Activated CD8-positive, alpha-beta memory T cell treated with anti-CD3 and anti-CD28 coated beads for 36 hours (primary cell): ENCODE measurements at regions not wholly inside any gene's neighbourhood (a gene's known extent, or its start where the extent isn't known, plus 50 kb on each side); places are given as distances from the start of the nearest gene placed in this dataset.
"Not testable (repeated sequence)": the region's sequence is repeated elsewhere in the genome, so short reads cannot be mapped to it uniquely, and the experiment has no call there.

Source experiments
- CTCF ChIA-PET: fragments of 350-600 bp; sonication (Branson Sonifier 250); formaldehyde crosslinking; loops from one replicate; lab custom pipeline; 2021; ENCODE audit warnings: antibody characterized with exemption; lab: Charles Lee
- POLR2A ChIA-PET: fragments of 350-600 bp; sonication (Branson Sonifier 250); formaldehyde crosslinking; loops from one replicate; lab custom pipeline; 2021; ENCODE audit warnings: antibody characterized with exemption; lab: Charles Lee

DNA sequence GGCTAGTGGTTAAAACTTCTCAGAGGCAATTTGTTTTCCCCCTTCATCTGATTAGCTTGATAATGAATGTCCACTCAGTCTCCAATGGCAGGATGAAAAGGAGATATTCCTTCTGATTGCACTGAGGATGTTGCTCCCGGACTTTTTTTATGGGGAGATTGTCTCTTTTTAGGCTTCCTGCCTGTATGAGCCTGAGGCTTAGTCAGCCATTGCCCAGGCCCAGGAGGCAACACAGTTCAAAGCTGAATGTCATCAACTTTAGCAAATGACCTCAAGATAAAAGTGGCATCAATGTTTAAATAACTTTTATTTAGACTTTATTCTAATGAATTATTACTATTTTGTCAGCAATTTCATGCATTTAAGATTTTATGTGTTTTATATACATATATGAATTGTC is 162.9 kb upstream of the PTBP2 start:
- ChIA-PET CTCF (no interaction called here), POLR2A (no interaction called here)

DNA sequence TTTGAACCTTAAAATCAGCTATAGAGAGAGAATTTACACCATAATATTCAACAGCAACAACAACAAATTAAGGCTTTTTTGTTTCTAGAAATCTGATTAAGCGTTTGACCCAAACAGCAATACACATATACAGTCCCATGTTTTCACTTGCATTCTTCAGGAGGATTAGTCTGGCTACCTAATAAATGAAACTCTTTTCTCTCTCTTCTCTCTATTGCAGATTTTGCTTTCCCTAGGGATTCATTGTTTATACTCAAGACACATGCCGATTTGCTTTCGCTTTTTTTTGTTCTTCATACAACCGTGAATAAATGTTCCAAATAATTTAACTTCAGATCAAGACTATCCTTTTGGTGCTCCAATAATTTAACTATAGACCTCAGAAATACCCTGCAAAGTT is 162.4 kb upstream of the PTBP2 start:
- CTCF ChIA-PET = no interaction called here
- POLR2A ChIA-PET = no interaction called here

DNA sequence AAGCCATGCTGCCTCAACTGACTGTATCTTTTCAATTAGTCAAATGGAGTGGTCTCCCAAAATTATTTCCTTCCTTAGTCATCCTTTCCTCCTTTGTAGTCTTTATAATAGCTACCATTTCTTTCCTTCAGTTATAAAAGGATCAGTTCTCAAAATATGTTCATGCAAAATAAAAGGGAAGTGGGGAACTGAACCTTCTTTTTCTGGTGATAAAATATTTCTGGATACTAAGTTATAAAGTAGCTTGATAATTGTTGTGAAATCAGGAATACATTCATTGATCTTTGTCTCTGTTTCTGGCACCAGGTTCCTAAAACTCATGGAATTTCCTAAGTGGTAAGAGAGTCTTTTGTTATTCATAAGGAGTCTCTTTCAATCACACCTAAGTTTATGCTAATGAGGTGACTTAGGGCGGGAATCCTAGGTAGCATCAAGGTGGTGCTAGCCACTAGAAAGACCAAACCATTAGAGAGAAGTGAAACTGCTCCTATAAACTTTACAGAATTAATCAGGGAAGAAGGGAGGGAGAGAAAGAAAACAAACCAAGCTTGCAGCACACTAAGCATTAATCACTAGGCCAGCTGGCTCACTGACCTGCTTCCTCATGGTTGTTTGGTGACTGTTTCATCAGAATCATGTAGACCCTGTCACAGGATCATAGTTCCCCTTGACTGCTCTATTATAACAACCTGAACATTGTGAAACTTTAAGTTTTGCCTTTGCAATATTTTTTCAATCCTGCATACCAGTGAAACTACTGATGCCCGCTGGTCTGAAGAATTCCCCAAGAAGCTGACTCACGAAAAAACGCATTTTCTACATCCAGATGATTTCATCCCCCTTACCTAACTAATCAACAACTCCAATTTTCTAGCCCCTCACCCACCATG is 161.6 kb upstream of the PTBP2 start:
- POLR2A ChIA-PET = no interaction called here
- CTCF ChIA-PET = no interaction called here

DNA sequence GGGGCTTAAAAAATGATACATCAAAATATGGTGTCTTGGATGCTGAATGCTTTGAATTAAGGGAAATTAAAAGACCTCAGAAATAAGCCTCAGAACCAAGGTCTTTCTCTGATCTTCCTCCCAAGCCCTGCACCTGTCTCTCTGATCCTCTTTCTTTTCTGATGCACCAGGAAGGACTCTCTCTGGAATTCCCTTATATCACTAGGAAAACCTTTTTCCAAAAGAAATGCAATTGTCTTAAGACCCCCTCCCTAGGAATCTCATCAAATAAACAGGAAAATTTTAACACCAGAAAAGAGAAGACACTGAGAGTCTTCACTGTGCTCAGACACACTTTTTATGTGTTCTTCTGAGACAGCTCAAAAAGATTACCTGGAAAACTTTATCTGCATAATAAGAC is 159.5 kb upstream of the PTBP2 start:
- ChIA-PET POLR2A (no interaction called here), CTCF (no interaction called here)

- CTCF ChIA-PET = interaction anchor here (0.7 kb wide), 1 partner anchor 446 kb away, joined by 5 read pairs; no protein-coding TSS in a partner anchor
- POLR2A ChIA-PET = not testable (repeated sequence)
Measured at GRCh38 chr1:96564401-96564800, 157.2 kb upstream of the PTBP2 start.

- POLR2A ChIA-PET = no interaction called here
Measured at GRCh38 chr1:96565546-96565945, 156.0 kb upstream of the PTBP2 start.

DNA sequence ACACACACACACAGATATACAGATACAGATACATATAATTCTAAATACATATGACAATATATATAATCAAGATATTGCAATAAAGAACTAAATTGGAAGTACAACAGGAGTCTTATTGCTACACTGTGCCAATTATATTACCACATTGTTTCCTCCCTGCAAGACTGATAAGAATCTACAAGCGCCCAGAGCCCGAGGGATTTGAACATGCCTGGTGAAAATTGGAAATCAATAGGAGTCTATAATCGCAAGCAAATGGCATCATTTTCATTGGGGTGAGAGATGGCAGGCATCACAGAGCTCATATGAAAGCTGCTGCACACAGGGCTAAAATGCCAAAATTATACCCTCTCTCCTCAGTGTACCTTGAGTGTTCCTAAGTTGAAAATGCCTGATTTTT is 152.9 kb upstream of the PTBP2 start:
- ChIA-PET POLR2A (no interaction called here), CTCF (no interaction called here)

More at GRCh38 chr1:96565546-96565945, 156.0 kb upstream of the PTBP2 start:
- CTCF ChIA-PET = no interaction called here

- CTCF ChIA-PET = no interaction called here
- POLR2A ChIA-PET = no interaction called here
Measured at GRCh38 chr1:96569288-96569687, 152.3 kb upstream of the PTBP2 start.

DNA sequence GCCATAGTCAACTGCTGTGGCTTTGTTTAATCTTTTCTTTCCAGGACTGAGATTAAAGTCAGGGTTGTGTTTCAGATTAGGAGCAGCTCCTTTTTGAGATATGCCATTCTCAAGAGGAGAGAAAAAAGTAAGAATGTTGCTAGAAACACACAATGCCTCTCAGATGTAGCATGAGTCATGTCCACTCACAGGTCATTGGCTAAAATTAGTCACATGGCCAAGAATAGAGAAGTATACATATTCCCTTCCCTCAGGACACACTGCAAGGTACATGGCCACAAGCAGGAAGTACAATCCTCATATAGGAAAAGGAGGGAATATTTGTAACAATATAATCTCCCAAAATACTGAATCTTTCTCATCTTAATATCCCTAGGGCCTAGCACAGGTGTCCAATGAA is 141.9 kb upstream of the PTBP2 start:
- POLR2A ChIA-PET = no interaction called here
- CTCF ChIA-PET = no interaction called here

DNA sequence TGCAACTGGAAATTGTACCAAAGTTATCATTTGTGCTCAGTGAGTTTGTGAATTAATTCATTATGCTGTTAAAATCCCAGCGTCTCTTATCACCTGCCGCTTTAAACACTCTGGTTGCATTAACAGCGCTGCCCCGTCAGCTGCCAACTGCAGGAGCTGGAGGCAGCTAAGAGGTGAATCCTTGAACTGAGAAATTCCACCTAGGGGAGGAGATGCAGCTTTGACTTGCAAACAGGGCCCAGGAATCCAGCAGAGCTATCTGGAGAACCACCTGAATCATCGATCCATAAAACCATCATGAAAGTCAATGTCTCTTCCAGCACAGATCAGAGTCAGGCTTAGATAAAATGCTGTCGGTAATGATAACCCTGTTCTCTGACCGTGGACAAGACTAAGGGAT is 140.7 kb upstream of the PTBP2 start:
- ChIA-PET CTCF (no interaction called here), POLR2A (interaction anchor here (0.6 kb wide), 1 partner anchor 23 kb away, joined by 6 read pairs; no protein-coding TSS in a partner anchor)

DNA sequence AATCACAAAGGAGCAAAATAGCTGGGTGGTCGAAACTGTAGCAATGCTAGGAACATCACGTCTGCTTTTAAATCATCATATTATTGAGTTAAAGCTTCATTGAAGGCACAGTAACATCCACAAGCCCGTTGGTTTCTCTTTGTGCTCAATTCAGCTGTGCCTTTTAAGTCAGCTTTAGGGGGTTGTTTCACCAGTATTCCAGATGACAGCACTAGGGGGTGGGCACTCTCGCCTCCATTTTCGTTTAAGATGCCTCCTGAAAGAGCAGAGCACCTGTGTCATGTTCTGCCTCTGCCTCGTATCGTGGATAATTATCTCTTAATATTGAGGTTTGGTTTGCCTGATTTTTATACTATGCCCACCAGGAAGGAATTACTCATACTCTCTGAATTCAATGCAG is 139.8 kb upstream of the PTBP2 start:
- ChIA-PET POLR2A (no interaction called here), CTCF (no interaction called here)

GRCh38 chr1:96583903-96584302 is 137.7 kb upstream of the PTBP2 start:
- ChIA-PET CTCF (no interaction called here), POLR2A (no interaction called here)

DNA sequence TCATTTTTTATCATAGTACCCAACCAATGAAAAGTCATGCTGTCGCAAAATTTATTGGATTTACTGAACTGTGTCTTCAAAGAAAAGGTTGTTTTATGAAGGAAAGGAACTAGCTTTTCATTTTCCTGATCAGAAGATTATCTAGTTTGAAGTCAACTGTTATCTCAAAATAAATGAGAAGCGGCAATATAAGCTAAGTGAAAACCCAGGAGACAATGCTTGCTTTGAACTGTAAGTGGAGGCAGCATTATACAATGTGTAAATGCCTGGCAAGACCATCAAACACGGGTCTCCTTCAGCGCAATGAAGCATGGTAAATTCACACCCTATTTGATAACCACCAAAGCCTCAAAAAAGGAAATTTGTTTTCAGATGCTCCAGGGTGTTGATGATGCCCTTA is 134.4 kb upstream of the PTBP2 start:
- POLR2A ChIA-PET = no interaction called here
- CTCF ChIA-PET = no interaction called here

DNA sequence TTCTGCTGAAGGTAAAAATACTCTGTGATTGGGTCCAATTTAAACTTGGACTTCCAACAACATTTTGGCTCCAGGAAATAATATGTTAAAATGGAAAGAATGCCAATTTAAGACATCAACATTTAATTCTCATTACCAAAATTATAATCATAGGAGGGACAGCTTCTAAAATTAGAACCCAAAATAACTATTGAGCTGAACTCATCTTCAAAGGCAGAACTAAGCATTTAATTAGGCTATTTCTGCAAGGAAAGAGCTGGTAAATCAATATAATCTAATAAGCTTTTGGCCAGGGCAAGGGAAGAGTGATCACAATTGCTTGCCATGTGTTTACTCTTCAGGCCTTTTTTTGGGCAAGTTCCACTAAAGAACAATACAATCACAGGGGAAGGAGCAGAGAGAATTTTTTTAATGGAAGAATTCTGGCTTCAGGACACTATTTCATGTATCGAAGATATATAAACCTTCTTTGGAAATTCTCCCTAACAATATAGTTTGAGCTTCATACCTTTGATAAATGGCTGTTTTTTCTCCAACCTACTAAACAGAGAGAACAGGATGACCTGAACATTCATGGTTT is 133.1 kb upstream of the PTBP2 start:
- ChIA-PET CTCF (no interaction called here), POLR2A (no interaction called here)

DNA sequence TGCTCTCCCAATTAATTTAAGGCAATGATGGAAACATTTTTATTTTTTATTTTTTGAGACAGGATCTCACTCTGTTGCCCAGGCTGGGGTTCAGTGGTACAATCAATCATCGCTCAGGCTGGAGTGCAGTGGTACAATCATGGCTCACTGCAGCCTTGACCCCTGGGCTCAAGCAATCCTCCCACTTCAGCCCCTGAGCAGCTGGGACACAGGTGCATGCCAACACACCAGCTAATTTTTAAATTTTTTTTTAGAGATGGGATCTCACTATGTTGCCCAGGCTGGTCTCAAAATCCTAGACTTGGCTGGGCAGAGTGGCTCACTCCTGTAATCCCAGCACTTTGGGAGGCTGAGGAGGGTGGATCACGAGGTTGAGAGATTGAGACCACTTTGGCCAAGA is 126.1 kb upstream of the PTBP2 start:
- POLR2A ChIA-PET, CTCF ChIA-PET: not testable (repeated sequence)

- POLR2A ChIA-PET = no interaction called here
- CTCF ChIA-PET = no interaction called here
Measured at GRCh38 chr1:96596226-96596922, 125.2 kb upstream of the PTBP2 start.

DNA sequence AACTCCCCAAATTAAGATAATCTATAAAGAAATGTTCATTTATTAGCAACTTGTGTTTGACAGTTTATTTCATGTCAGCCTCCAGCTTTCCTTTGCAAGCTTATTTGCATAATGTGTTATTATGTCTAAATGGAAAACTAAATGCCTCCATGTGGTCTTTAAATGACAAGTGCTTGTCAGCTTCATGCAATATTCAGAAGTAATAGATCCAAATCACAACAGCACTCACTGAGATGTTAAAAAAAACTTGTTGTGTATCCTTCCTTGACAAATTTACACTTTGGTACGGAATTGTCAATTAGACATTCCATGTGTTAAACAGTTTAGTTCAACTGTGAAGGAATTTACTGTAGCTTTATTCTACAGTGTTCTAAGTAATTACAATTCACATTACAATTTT is 124.4 kb upstream of the PTBP2 start:
- CTCF ChIA-PET = no interaction called here
- POLR2A ChIA-PET = no interaction called here

GRCh38 chr1:96598416-96599168 is 123.0 kb upstream of the PTBP2 start:
- CTCF ChIA-PET = no interaction called here
- POLR2A ChIA-PET = no interaction called here

GRCh38 chr1:96604620-96605019 is 117.0 kb upstream of the PTBP2 start:
- POLR2A ChIA-PET, CTCF ChIA-PET: not testable (repeated sequence)

DNA sequence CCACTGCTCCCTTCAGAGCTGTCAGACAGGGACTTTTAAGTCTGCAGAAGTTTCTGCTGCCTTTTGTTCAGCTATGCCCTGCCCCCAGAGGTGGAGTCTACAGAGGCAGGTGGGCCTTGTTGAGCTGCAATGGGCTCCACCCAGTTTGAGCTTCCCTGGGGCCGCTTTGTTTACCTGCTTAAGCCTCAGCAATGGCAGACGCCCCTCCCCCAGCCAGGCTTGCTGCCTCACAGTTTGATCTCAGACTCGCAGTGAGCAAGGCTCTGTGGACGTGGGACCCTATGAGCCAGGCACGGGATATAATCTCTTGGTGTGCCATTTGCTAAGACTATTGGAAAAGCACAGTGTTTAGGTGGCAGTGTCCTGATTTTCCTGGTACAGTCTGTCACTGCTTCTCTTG is 104.2 kb upstream of the PTBP2 start:
- CTCF ChIA-PET, POLR2A ChIA-PET: not testable (repeated sequence)
